ENCODE measurements at regions not wholly inside any gene's neighbourhood (a gene's known extent, or its start where the extent isn't known, plus 50 kb on each side); places are given as distances from the start of the nearest gene placed in this dataset.
"Not testable (repeated sequence)": the region's sequence is repeated elsewhere in the genome, so short reads cannot be mapped to it uniquely, and the experiment has no call there.

DNA sequence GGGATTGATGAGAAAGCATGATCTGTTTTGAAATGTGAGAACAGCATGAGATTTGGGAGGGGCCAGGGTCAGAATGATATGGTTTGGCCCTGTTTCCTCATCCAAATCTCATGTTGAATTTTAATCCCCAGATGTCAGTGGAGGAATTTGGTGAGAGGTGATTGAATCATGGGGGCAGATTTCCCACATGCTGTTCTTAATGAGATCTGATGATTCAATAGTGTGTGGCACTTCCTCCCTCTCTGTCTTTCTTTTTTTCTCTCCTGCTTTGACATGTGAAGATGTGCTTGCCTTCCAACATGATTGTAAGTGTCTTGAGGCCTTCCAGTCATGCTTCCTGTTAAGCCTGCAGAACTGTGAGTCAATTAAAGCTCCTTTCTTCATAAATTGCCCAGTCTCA lies 1060.3 kb upstream of the CITED2 start:
- no peak for DNase-seq (ENCODE audit: low read depth in 3 of 3, low spot score in 1 of 3)

DNA sequence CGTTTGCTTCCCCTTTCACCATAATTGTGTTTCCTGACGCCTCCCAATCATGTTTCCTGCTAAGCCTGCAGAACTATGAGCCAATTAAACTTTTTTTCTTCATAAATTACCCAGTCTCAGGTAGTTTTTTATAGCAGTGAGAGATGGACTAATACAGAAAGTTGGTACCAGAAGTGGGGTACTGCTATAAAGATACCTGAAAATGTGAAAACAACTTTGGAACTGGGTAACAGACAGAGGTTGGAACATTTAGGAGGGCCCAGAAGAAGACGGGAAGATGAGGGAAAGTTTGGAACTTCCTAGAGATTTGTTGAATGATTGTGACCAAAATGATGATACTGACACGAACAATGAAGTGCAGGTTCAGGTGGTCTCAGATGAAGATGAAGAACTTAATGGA lies 1058.6 kb upstream of the CITED2 start:
- DNase-seq (ENCODE audit: low read depth in 3 of 3, low spot score in 1 of 3), result no peak

DNA sequence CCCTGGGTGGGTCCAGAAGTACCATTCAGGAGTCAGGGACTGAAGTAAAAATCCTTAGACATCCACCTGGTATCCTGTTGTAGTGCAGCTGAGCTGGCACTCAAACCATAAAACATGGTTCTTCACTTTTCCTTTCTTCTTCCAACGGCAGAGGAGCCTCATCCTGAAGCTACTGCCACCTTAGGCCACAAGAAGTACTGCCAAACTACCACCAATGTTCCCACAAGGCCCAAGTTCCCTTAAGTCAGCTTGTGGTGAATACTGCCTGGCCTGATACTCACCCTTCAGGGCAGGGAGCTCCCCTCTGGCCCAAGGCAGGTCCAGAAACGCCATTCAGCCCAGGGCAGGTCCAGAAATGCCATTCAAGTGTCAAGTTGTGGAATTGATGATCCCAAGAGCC lies 1053.4 kb upstream of the CITED2 start:
- no peak for DNase-seq (ENCODE audit: low read depth in 3 of 3, low spot score in 1 of 3)

GRCh38 chr6:140414966-140415620 lies 1040.6 kb upstream of the CITED2 start:
- no peak for DNase-seq (ENCODE audit: low read depth in 3 of 3, low spot score in 1 of 3)

- no peak for DNase-seq (ENCODE audit: low read depth in 3 of 3, low spot score in 1 of 3)
These were observed 1028.6 kb upstream of the CITED2 start for GRCh38 chr6:140403020-140403419.

GRCh38 chr6:140401761-140402160 lies 1027.3 kb upstream of the CITED2 start:
- no peak for DNase-seq (ENCODE audit: low read depth in 3 of 3, low spot score in 1 of 3)

DNA sequence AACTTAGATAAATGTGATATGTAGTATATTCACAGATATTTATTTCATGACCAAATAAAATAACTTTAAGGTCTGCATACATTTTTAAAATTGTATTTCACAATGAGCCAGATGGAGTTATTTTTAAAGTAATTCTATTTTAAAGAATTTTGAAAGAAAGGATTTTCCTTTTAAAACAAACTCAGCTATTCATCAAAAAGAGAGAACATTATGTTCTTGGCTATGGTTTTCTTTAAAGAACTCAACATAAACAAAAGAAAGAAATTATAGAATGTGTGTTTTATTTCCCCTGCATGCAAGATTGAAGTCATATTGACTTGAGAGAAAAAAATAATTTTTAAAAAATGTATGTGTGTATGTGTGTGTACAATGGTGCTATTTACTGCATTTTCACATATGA lies 1023.6 kb upstream of the CITED2 start:
- DNase-seq (ENCODE audit: low read depth in 3 of 3, low spot score in 1 of 3), result no peak

- no peak for DNase-seq (ENCODE audit: low read depth in 3 of 3, low spot score in 1 of 3)
These were observed 1022.7 kb upstream of the CITED2 start for GRCh38 chr6:140397106-140397505.

DNA sequence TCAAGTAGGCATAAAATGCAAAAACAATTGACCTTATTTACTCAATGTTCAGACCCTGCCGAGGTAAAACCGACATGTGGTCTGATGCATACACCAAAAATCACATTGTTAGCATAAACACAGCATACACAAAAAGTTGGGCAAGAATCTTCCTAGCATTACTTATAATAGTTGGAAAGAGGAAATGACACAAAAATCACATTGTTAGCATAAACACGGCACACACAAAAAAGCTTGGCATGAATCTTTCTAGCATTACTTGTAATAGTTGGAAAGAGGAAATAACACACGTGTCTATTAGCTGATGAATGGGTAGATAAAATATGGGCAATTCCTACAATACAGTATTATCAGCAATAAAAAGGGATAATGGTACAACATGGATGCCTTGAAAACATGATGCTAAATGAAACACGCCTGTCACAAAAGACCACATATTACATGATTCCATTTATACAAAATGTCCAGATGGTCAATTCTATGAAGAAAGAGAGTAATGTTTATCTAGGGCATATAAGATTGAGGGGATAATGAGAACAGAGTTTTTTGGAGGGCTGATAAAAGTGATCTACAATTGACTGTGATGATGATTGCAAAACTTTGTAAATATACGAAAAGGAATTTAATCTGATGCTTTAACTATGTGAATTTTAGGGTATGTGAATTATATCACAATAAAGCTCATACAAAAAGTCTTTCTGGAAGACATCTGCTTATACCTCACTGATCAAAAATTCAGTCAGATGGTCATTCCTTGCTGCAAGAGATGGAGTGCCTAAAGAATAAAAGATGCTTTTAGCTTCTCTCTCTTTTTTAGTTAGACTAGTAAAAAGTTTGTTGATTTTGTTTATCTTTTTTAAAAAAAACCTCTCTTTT lies 1019.5 kb upstream of the CITED2 start:
- DNase-seq (ENCODE audit: low read depth in 3 of 3, low spot score in 1 of 3), result no peak

GRCh38 chr6:140388815-140389214 lies 1014.4 kb upstream of the CITED2 start:
- DNase-seq (ENCODE audit: low read depth in 3 of 3, low spot score in 1 of 3), result no peak

- DNase-seq (ENCODE audit: low read depth in 3 of 3, low spot score in 1 of 3), result no peak
These were observed 1013.8 kb upstream of the CITED2 start for GRCh38 chr6:140388192-140388802.

GRCh38 chr6:140385679-140386078 lies 1011.2 kb upstream of the CITED2 start:
- DNase-seq (ENCODE audit: low read depth in 3 of 3, low spot score in 1 of 3), result no peak

DNA sequence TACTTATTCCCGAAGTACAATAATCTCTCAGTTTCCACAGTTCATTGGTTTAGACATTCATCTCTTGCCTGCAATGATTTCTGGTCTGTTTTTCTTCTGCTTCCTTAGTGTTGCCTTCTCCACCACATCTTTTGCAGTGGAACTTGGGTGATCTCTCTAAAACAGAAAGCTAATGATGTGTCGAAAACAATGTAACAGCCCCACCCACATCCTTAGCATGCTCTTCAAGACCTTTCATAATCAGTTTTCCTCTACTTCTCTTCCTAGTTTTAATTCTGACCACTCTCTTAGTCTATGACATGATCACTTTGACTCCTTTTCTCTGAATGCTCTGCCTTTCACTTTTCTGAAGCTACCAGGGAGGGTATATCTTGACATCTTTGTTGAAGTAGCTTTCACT lies 1007.9 kb upstream of the CITED2 start:
- DNase-seq (ENCODE audit: low read depth in 3 of 3, low spot score in 1 of 3), result no peak

GRCh38 chr6:140380427-140381218 lies 1006.2 kb upstream of the CITED2 start:
- DNase-seq (ENCODE audit: low read depth in 3 of 3, low spot score in 1 of 3), result no peak

GRCh38 chr6:140379919-140380318 lies 1005.5 kb upstream of the CITED2 start:
- no peak for DNase-seq (ENCODE audit: low read depth in 3 of 3, low spot score in 1 of 3)

DNA sequence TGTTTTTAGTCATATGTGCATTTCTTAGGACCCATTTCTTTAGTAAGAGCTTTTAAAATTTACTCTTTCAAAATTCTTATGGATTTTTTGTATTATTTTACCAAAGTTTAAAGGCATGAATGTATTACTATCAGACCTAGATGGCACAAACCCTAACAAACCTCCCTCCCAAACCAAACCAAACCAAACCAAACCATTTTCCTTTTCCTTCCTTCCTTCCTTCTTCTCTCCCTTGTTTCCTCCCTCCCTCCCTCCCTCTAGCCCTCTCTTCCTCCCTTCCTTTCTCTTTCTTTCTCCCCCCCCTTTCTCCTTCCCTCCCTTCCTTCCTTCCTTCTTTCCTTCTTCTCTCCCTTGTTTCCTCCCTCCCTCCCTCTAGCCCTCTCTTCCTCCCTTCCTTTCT lies 1001.8 kb upstream of the CITED2 start:
- no peak for DNase-seq (ENCODE audit: low read depth in 3 of 3, low spot score in 1 of 3)

GRCh38 chr6:140373728-140374127 lies 999.3 kb upstream of the CITED2 start:
- DNase-seq (ENCODE audit: low read depth in 3 of 3, low spot score in 1 of 3), result not testable (repeated sequence)

DNA sequence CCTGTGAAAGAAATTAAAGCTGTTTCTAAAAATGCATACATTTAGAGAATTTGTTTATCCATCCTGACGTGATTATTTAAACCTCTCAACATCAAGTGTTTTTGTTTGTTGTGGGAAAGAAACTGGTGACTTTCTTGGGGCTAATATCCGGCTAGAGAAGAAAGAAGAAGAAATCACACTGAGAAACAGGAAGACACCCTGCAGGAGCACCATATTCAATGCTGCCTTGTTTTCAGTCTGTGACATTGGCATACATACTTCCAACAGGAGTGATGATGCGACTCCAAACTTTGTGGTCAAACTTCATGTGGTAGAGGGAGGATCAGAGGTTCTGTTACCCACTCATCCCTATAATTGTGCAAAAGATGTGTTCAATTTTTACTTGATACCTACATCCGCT lies 997.6 kb upstream of the CITED2 start:
- no peak for DNase-seq (ENCODE audit: low read depth in 3 of 3, low spot score in 1 of 3)

DNA sequence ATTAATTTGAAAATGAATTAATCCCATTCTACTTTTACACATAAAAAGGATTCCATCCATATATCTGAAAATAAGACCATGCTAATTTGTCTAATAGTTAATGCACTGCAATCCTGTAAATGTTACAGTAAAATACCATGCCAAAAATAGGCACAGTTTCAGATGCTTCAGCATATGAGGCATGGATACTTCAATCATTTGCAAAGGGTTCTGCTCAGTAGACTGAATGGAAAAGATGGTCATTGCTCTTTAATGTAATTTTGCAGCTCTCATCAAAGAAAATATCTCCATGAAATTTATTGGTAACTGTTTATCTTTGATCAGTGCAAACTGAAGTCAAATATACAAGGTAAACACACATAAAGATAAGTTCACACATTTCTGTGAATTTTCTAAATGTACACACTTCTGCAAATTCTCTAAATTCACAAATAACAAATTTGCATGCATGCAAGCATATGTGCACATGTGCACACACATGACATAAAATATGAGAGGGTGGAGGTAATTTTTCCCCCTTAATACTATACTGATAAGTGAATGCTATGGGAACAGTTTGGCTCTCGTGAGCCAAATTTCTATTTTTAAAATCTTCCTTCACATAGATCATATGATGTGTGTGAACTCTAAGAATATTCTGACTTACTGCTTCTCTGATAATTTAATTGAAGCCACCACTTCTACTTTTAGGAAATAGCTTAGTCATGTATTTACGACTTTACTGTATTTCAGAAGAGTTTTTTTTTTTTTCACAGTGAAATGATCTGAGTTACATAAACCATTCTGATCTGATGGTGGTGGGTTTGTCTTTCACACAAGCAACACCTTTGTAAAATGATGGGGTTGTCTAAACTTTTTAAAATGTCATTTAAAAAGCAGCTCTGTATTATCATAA lies 996.8 kb upstream of the CITED2 start:
- no peak for DNase-seq (ENCODE audit: low read depth in 3 of 3, low spot score in 1 of 3)

DNA sequence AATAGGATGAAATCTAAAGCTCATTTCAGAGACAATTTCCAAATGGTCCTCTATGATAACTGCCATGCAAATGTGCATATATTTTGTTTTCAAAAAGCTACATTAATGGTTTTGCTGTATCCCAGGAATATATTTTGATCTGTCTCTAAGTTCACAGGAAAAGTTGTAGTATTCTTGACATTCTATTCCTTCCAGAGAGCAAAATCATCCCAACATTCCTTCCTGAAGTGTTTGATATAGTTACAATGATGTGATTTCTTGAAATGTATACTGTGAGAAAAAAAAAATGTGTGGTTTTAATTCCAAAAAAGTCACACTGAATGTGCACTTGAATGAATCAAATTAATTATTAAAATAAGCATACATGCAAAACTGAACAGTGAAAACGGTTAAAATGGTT lies 996.0 kb upstream of the CITED2 start:
- no peak for DNase-seq (ENCODE audit: low read depth in 3 of 3, low spot score in 1 of 3)
